ENCODE measurements at regions not wholly inside any gene's neighbourhood (a gene's known extent, or its start where the extent isn't known, plus 50 kb on each side); places are given as distances from the start of the nearest gene placed in this dataset.

DNA sequence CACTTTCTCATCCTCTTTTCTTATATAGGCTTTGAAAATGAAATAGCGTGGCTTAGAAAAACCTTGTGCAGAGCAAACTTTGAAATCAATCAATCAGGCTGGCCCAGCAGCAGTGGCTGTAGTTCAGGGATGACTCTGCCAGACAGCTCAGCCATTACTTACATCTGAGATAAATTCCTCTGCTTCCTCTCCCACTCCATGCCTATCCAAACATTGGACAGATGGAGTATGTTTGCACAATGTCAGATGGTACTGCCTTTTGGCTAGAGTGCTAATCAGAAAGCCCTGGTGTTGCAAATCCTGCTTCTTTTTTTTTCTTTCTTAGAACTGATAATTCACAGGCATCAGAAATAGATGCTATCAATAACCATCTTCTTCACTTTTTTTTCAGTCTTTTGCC, 1065.1 kb downstream of the AGBL1 start:
- no peak for TF ChIP-seq CTCF (IDR thresholded peaks at IDR 0.05)
- no peak for TF ChIP-seq MYC (IDR thresholded peaks at IDR 0.05; ENCODE audit: borderline replicate concordance, low read length)
- no peak for TF ChIP-seq EP300 (IDR thresholded peaks at IDR 0.05)
- TF ChIP-seq RAD21 (conservative IDR thresholded peaks at IDR 0.05 in 1 of 2, IDR thresholded peaks at IDR 0.05 in 1 of 2) = no peak
- TF ChIP-seq POLR2A (IDR thresholded peaks at IDR 0.05; ENCODE audit: low read length) = no peak
- TF ChIP-seq JUNB (IDR thresholded peaks at IDR 0.05) = no peak
- TF ChIP-seq POLR2AphosphoS2 (conservative IDR thresholded peaks at IDR 0.05; ENCODE audit: low read length) = no peak
- TF ChIP-seq ESRRA (IDR thresholded peaks at IDR 0.05; ENCODE audit: borderline replicate concordance, low read length) = no peak
